ENCODE measurements at regions not wholly inside any gene's neighbourhood (a gene's known extent, or its start where the extent isn't known, plus 50 kb on each side); places are given as distances from the start of the nearest gene placed in this dataset.

GRCh38 chr18:52131845-52132244, 208.2 kb upstream of the DCC start:
- no peak for TF ChIP-seq CTCF (IDR thresholded peaks at IDR 0.05; ENCODE audit: borderline replicate concordance, insufficient read depth, low read depth, low read length)
- H3K4me3 ChIP-seq (ENCODE audit: low read depth, low read length), result no peak overlapping the region

GRCh38 chr18:52136532-52136931, 203.5 kb upstream of the DCC start:
- no peak for TF ChIP-seq CTCF (IDR thresholded peaks at IDR 0.05; ENCODE audit: borderline replicate concordance, insufficient read depth, low read depth, low read length)
- H3K4me3 ChIP-seq (ENCODE audit: low read depth, low read length), result no peak overlapping the region

GRCh38 chr18:52140986-52141385, 199.0 kb upstream of the DCC start:
- H3K4me3 ChIP-seq (ENCODE audit: low read depth, low read length), result no peak overlapping the region

GRCh38 chr18:52150050-52150449, 189.9 kb upstream of the DCC start:
- TF ChIP-seq CTCF (IDR thresholded peaks at IDR 0.05; ENCODE audit: borderline replicate concordance, insufficient read depth, low read depth, low read length), result no peak
- no peak overlapping the region for H3K4me3 ChIP-seq (ENCODE audit: low read depth, low read length)

More at GRCh38 chr18:52140986-52141385, 199.0 kb upstream of the DCC start:
- no peak for TF ChIP-seq CTCF (IDR thresholded peaks at IDR 0.05; ENCODE audit: borderline replicate concordance, insufficient read depth, low read depth, low read length)

- TF ChIP-seq CTCF (IDR thresholded peaks at IDR 0.05; ENCODE audit: borderline replicate concordance, insufficient read depth, low read depth, low read length), result no peak
- no peak overlapping the region for H3K4me3 ChIP-seq (ENCODE audit: low read depth, low read length)
Measured at GRCh38 chr18:52152036-52152435, 188.0 kb upstream of the DCC start.

- no peak for TF ChIP-seq CTCF (IDR thresholded peaks at IDR 0.05; ENCODE audit: borderline replicate concordance, insufficient read depth, low read depth, low read length)
- H3K4me3 ChIP-seq (ENCODE audit: low read depth, low read length), result no peak overlapping the region
Measured at GRCh38 chr18:52156166-52156565, 183.8 kb upstream of the DCC start.

- H3K4me3 ChIP-seq (ENCODE audit: low read depth, low read length), result no peak overlapping the region
- TF ChIP-seq CTCF (IDR thresholded peaks at IDR 0.05; ENCODE audit: borderline replicate concordance, insufficient read depth, low read depth, low read length), result no peak
Measured at GRCh38 chr18:52160636-52161035, 179.4 kb upstream of the DCC start.
